ENCODE measurements at regions not wholly inside any gene's neighbourhood (a gene's known extent, or its start where the extent isn't known, plus 50 kb on each side); places are given as distances from the start of the nearest gene placed in this dataset.
"Not testable (repeated sequence)": the region's sequence is repeated elsewhere in the genome, so short reads cannot be mapped to it uniquely, and the experiment has no call there.

DNA sequence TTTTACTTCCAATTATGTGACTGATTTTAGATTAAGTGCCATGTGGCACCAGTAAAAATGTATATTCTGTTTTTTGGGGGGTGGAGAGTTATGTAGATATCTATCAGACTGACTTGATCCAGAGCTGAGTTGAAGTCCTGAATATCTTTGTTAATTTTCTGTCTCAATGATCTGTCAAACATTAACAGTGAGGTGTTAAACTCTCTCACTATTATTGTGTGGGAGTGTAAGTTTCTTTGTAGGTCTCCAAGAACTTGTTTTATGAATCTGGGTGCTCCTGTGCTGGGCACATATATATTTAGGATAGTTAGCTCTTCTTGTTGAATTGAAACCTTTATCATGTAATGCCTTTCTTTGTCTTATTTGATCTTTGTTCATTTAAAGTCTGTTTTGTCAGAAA, 276.5 kb upstream of the USP25 start:
- no peak for ATAC-seq (ENCODE audit: low read depth)
- Mint-ChIP-seq H3K27me3 (no peaks in the 10 kb centered on the region), H3K27ac (no peak overlapping the region), H3K4me3 (no peak overlapping the region), H3K36me3 (no peaks in the 10 kb centered on the region), H3K4me1 (no peaks in the 10 kb centered on the region), H3K9me3 (peaks cover 6% of the 10 kb centered on the region)
- no peak for DNase-seq (ENCODE audit: low spot score in 2 of 2)

- not testable (repeated sequence) for ATAC-seq (ENCODE audit: low read depth); DNase-seq (ENCODE audit: low spot score in 2 of 2)
Measured at GRCh38 chr21:15453785-15454184, 276.0 kb upstream of the USP25 start.

GRCh38 chr21:15454931-15455330, 274.9 kb upstream of the USP25 start:
- not testable (repeated sequence) for H3K4me1 Mint-ChIP-seq; H3K9me3 Mint-ChIP-seq; H3K27ac Mint-ChIP-seq; DNase-seq (ENCODE audit: low spot score in 2 of 2); H3K27me3 Mint-ChIP-seq; ATAC-seq (ENCODE audit: low read depth); H3K4me3 Mint-ChIP-seq; H3K36me3 Mint-ChIP-seq

More at GRCh38 chr21:15453785-15454184, 276.0 kb upstream of the USP25 start:
- not testable (repeated sequence) for H3K27me3 Mint-ChIP-seq, H3K9me3 Mint-ChIP-seq, H3K4me1 Mint-ChIP-seq, H3K27ac Mint-ChIP-seq, H3K4me3 Mint-ChIP-seq, H3K36me3 Mint-ChIP-seq

GRCh38 chr21:15455819-15456462, 273.8 kb upstream of the USP25 start:
- no peaks in the 10 kb centered on the region for H3K36me3 Mint-ChIP-seq
- no peak for ATAC-seq (ENCODE audit: low read depth)
- H3K27ac Mint-ChIP-seq: no peak overlapping the region
- no peak for DNase-seq (ENCODE audit: low spot score in 2 of 2)
- no peak overlapping the region for H3K4me3 Mint-ChIP-seq
- H3K9me3 Mint-ChIP-seq: no peaks in the 10 kb centered on the region
- H3K27me3 Mint-ChIP-seq: peaks cover 3% of the 10 kb centered on the region
- H3K4me1 Mint-ChIP-seq: no peaks in the 10 kb centered on the region

DNA sequence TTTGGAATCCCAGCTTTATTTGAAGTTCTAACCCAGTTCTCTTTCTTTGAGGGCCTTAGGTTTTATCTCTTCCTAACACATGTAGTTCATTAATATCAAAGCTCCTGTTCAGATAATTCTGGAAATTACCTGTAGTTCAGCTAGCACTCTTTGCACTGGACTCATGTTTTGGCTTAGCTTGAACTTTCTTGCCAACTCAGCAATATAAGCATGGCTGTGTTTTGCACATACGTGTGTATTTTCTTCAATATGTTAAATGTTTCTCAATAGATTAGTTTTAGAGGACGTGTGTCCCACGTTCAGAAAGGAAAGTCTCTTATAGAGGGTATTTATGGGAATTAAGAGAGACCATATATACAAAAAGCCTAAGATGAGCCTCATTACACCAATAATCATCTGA, 271.8 kb upstream of the USP25 start:
- Mint-ChIP-seq H3K4me3 (no peak overlapping the region), H3K9me3 (no peaks in the 10 kb centered on the region), H3K27me3 (peaks cover 7% of the 10 kb centered on the region), H3K27ac (no peak overlapping the region), H3K36me3 (no peaks in the 10 kb centered on the region), H3K4me1 (no peaks in the 10 kb centered on the region)
- DNase-seq (ENCODE audit: low spot score in 2 of 2): no peak
- ATAC-seq (ENCODE audit: low read depth): no peak

DNA sequence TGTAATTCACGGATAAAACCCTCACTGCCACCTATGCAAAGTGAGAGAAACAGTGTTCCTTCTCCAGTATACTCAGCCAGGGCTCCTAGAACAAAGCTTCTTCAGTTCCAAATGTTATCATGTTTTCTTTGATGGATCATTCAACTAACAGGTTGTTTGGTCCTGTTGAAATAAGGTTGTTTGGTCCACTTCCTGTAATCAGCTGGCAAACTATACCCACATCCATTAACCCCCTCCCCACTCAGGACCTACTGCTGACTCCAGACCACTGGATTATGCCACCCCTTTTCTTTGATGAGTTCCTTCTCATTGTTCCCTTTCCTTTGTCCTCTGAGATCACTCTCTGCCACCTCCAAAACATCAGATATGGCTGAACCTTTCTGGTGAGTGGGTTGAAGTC, 267.7 kb upstream of the USP25 start:
- Mint-ChIP-seq H3K4me1 (no peaks in the 10 kb centered on the region), H3K4me3 (no peak overlapping the region), H3K27me3 (peaks cover 7% of the 10 kb centered on the region), H3K36me3 (no peaks in the 10 kb centered on the region), H3K9me3 (no peaks in the 10 kb centered on the region), H3K27ac (no peak overlapping the region)
- ATAC-seq (ENCODE audit: low read depth) (no peak), DNase-seq (ENCODE audit: low spot score in 2 of 2) (no peak)

- Mint-ChIP-seq H3K9me3 (no peaks in the 10 kb centered on the region), H3K27me3 (peaks cover 8% of the 10 kb centered on the region), H3K4me3 (no peak overlapping the region), H3K36me3 (no peaks in the 10 kb centered on the region), H3K4me1 (no peaks in the 10 kb centered on the region), H3K27ac (no peak overlapping the region)
- ATAC-seq (ENCODE audit: low read depth) (no peak), DNase-seq (ENCODE audit: low spot score in 2 of 2) (no peak)
Measured at GRCh38 chr21:15466329-15466728, 263.5 kb upstream of the USP25 start.

DNA sequence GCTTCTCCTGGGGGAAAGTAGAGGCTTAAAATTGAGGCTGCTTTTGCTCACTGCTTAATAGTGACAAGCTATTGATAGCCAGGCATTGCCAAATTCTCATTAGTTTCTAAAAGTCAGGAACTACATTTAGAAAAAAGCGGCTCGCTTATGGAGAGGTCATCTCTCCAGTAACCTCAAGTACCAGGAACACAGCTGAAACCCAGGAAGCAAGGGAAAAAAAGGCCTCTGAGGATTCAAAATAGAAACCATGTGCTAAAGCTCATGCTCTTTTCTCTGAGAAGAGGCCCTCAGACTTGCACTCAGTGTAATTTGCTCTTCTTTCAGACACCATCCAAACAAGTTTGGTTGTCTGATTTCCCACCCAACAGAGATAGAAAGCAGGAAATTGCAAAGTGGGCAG, 261.4 kb upstream of the USP25 start:
- no peaks in the 10 kb centered on the region for H3K9me3 Mint-ChIP-seq
- H3K4me1 Mint-ChIP-seq: no peaks in the 10 kb centered on the region
- H3K4me3 Mint-ChIP-seq: no peak overlapping the region
- DNase-seq (ENCODE audit: low spot score in 2 of 2) (no peak), ATAC-seq (ENCODE audit: low read depth) (no peak)
- H3K36me3 Mint-ChIP-seq: no peaks in the 10 kb centered on the region
- H3K27me3 Mint-ChIP-seq: peaks cover 4% of the 10 kb centered on the region
- no peak overlapping the region for H3K27ac Mint-ChIP-seq

DNA sequence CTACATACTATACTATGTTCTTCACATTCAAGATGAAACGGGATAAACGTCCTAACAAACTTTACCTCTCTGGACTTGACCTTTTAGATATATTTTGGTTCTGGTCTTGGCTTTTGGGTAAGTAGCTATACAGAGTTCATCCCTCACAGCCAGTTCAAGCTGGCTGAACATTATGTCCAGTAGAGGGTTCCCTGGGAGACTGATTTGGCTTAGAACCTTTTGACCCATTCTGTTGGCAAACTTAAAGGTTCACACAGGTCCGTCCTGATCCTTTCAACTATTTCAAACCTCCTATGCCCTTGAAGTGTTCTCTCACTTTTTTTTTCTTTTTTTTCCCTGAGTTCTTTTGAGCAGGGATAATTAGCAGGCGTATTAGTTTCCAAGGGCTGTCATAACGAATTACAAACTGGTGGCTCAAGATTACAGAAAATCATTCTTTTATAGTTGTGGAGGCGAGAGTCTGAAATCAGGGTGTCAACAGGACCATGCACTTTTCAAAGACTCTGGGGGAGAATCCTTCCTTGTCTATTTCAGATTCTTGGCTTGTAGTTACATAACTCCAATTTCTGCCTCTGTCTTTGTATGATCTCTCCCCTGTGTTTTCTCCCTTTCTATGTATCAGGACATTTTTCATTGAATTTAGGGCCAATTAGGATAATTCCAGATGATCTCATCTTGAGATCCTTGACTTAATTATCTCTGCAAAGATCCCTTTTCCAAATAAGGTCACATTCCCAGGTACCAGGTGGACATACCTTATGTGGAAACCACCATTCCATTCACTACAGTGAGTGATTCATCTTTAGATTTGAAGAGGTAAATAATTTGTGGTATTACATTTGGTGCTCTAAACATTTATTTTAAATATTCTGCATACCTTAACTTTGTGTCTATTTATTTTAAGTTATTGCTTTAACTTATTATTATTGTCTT, 257.4 kb upstream of the USP25 start:
- no peak for DNase-seq (ENCODE audit: low spot score in 2 of 2)
- Mint-ChIP-seq H3K36me3 (no peaks in the 10 kb centered on the region), H3K4me1 (no peaks in the 10 kb centered on the region), H3K9me3 (peaks cover 3% of the 10 kb centered on the region), H3K27ac (no peak overlapping the region), H3K27me3 (peaks cover 4% of the 10 kb centered on the region), H3K4me3 (no peak overlapping the region)
- no peak for ATAC-seq (ENCODE audit: low read depth)

DNA sequence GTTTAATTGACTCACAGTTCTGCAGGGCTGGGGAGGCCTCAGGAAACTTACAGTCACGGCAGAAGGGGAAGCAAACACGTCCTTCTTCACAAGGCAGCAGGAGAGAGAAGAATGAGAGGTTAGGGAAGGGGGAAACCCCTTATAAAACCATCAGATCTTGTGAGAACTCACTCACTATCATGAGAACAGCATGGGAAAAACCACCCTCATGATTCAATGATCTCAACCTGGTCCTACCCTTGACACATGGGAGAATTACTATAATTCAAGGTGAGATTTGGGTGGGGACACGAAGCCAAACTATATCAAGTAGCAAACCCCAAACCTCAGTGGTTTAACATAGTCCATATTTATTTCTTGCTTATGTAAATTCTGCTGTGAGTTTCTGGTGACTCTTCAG, 252.0 kb upstream of the USP25 start:
- not testable (repeated sequence) for H3K36me3 Mint-ChIP-seq; H3K4me1 Mint-ChIP-seq; ATAC-seq (ENCODE audit: low read depth); H3K4me3 Mint-ChIP-seq; H3K27me3 Mint-ChIP-seq; H3K9me3 Mint-ChIP-seq; DNase-seq (ENCODE audit: low spot score in 2 of 2); H3K27ac Mint-ChIP-seq

- no peak for ATAC-seq (ENCODE audit: low read depth)
- no peak for DNase-seq (ENCODE audit: low spot score in 2 of 2)
- Mint-ChIP-seq H3K27ac (no peak overlapping the region), H3K4me3 (no peak overlapping the region), H3K27me3 (no peaks in the 10 kb centered on the region), H3K36me3 (no peaks in the 10 kb centered on the region), H3K4me1 (peaks cover 6% of the 10 kb centered on the region), H3K9me3 (peaks cover 4% of the 10 kb centered on the region)
Measured at GRCh38 chr21:15480160-15480559, 249.6 kb upstream of the USP25 start.

- Mint-ChIP-seq H3K36me3 (no peaks in the 10 kb centered on the region), H3K9me3 (no peaks in the 10 kb centered on the region)
Measured at GRCh38 chr21:15483138-15483780, 246.5 kb upstream of the USP25 start.

GRCh38 chr21:15486460-15487195, 243.2 kb upstream of the USP25 start:
- no peaks in the 10 kb centered on the region for H3K36me3 Mint-ChIP-seq
- no peak overlapping the region for H3K27ac Mint-ChIP-seq
- H3K4me1 Mint-ChIP-seq: peaks cover 6% of the 10 kb centered on the region
- DNase-seq (ENCODE audit: low spot score in 2 of 2) (no peak), ATAC-seq (ENCODE audit: low read depth) (no peak)
- H3K27me3 Mint-ChIP-seq: peaks cover 2% of the 10 kb centered on the region
- no peaks in the 10 kb centered on the region for H3K9me3 Mint-ChIP-seq
- no peak overlapping the region for H3K4me3 Mint-ChIP-seq

More at GRCh38 chr21:15483138-15483780, 246.5 kb upstream of the USP25 start:
- H3K27me3 Mint-ChIP-seq: peaks cover 2% of the 10 kb centered on the region
- peaks cover 6% of the 10 kb centered on the region for H3K4me1 Mint-ChIP-seq
- DNase-seq (ENCODE audit: low spot score in 2 of 2): peak; percentile 73 to 76
- ATAC-seq (ENCODE audit: low read depth): peak; percentile 100
- no peak overlapping the region for H3K4me3 Mint-ChIP-seq
- H3K27ac Mint-ChIP-seq: no peak overlapping the region

GRCh38 chr21:15487196-15487550, 242.6 kb upstream of the USP25 start:
- Mint-ChIP-seq H3K27me3 (peaks cover 2% of the 10 kb centered on the region), H3K36me3 (no peaks in the 10 kb centered on the region), H3K4me1 (peaks cover 6% of the 10 kb centered on the region), H3K4me3 (no peak overlapping the region), H3K9me3 (no peaks in the 10 kb centered on the region), H3K27ac (no peak overlapping the region)
- DNase-seq (ENCODE audit: low spot score in 2 of 2): no peak
- no peak for ATAC-seq (ENCODE audit: low read depth)

All from memory B cell (primary cell).